Karpas-422 (cell line): ENCODE measurements at regions not wholly inside any gene's neighbourhood (a gene's known extent, or its start where the extent isn't known, plus 50 kb on each side); places are given as distances from the start of the nearest gene placed in this dataset.
A peak's percentile ranks its signal among the peaks of the same experiment; 100 is the strongest.

ENCODE experiments used
- DNase-seq: peaks from one replicate; pipeline ENCODE4 v3.0.0-alpha.2; 2015
- H2AFZ ChIP-seq: fragments of 200-600 bp; sonication (generic); 2 replicates; pipeline ENCODE4 v1.6.1; 2014; ENCODE audit warnings: antibody characterized with exemption, low read length, mixed read lengths
- H3K27ac ChIP-seq: fragments of 200-600 bp; sonication (generic); 2 replicates; pipeline ENCODE4 v1.5.1; 2014; ENCODE audit warnings: mild to moderate bottlenecking, low read length, moderate library complexity
- H3K27me3 ChIP-seq: fragments of 200-600 bp; sonication (generic); 2 replicates; pipeline ENCODE4 v1.6.1; 2014; ENCODE audit warnings: low read length, mixed read lengths
- H3K36me3 ChIP-seq: fragments of 200-600 bp; sonication (generic); 2 replicates; pipeline ENCODE4 v1.6.1; 2014; ENCODE audit warnings: low read length, mixed read lengths; ENCODE audit not compliant: insufficient read depth
- H3K4me1 ChIP-seq: fragments of 200-600 bp; sonication (generic); 2 replicates; pipeline ENCODE4 v1.6.1; 2014; ENCODE audit warnings: mild to moderate bottlenecking, low read length, mixed read lengths
- H3K4me2 ChIP-seq: fragments of 200-600 bp; sonication (generic); 2 replicates; pipeline ENCODE4 v1.6.1; 2014; ENCODE audit warnings: low read length, low read depth, mild to moderate bottlenecking; ENCODE audit not compliant: poor library complexity, severe bottlenecking
- H3K4me3 ChIP-seq: fragments of 200-600 bp; sonication (generic); 2 replicates; pipeline ENCODE4 v1.5.1; 2014; ENCODE audit warnings: mild to moderate bottlenecking, antibody characterized with exemption, low read length, mixed read lengths
- H3K79me2 ChIP-seq: fragments of 200-600 bp; sonication (generic); 2 replicates; pipeline ENCODE4 v1.6.1; 2014; ENCODE audit warnings: mild to moderate bottlenecking, low read length, mixed read lengths
- H3K9ac ChIP-seq: fragments of 200-600 bp; sonication (generic); 2 replicates; pipeline ENCODE4 v1.6.0; 2014; ENCODE audit warnings: low read length
- H3K9me2 ChIP-seq: fragments of 200-600 bp; sonication (generic), shearing (Covaris generic); replicated peaks from 2 replicates; pipeline ENCODE4 v1.6.0; 2014; ENCODE audit warnings: mild to moderate bottlenecking, low read length, moderate library complexity; ENCODE audit not compliant: insufficient read depth
- H3K9me3 ChIP-seq: fragments of 300-700, 200-600 bp; sonication (generic); 2 replicates; pipeline ENCODE4 v1.6.1; 2014; ENCODE audit warnings: low read length, mixed read lengths
- H4K20me1 ChIP-seq: fragments of 200-600 bp; sonication (generic); 2 replicates; pipeline ENCODE4 v1.6.1; 2014; ENCODE audit warnings: mild to moderate bottlenecking, antibody characterized with exemption, low read length, low read depth; ENCODE audit not compliant: insufficient read depth

- no peaks in the 10 kb centered on the region for H4K20me1 ChIP-seq
- no peak for DNase-seq
- no peaks in the 10 kb centered on the region for H3K9me2 ChIP-seq
- H3K36me3 ChIP-seq: no peaks in the 10 kb centered on the region
- H3K4me3 ChIP-seq: no peak overlapping the region
- no peak overlapping the region for H2AFZ ChIP-seq
- no peaks in the 10 kb centered on the region for H3K9me3 ChIP-seq
- no peaks in the 10 kb centered on the region for H3K27me3 ChIP-seq
- peaks cover 6% of the 10 kb centered on the region for H3K4me1 ChIP-seq
- H3K79me2 ChIP-seq: no peaks in the 10 kb centered on the region
- H3K4me2 ChIP-seq: no peak overlapping the region
- H3K9ac ChIP-seq: no peak overlapping the region
- no peak overlapping the region for H3K27ac ChIP-seq
These were observed 113.4 kb downstream of the MRM1 start for GRCh38 chr17:36714789-36715188.

DNA sequence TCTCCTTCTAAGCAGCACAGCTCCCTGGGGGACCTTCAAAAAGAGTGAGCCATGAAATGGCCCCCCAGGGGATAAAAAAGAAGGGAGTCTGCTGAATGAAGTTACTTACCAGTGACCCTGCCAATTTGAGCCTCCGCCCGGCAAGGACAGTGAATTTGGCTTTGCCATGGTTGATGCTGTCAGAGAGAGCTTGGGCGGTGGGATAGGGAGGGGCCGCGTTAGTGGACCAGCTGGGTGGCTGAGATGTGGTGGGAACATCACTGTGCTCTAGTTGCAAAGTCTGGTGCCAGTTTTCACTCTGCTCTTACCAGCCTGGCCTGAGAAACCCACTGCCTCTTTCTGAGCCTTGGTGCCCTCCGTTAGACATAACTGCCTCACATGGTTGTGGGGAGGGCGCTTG lies 114.6 kb downstream of the MRM1 start:
- H3K9me2 ChIP-seq: no peaks in the 10 kb centered on the region
- no peak overlapping the region for H3K4me2 ChIP-seq
- H3K27me3 ChIP-seq: no peaks in the 10 kb centered on the region
- peaks cover 6% of the 10 kb centered on the region for H3K4me1 ChIP-seq
- no peak overlapping the region for H3K27ac ChIP-seq
- no peaks in the 10 kb centered on the region for H3K79me2 ChIP-seq
- H3K9me3 ChIP-seq: no peaks in the 10 kb centered on the region
- H3K36me3 ChIP-seq: no peaks in the 10 kb centered on the region
- DNase-seq: no peak
- no peak overlapping the region for H2AFZ ChIP-seq
- H3K4me3 ChIP-seq: no peak overlapping the region
- no peak overlapping the region for H3K9ac ChIP-seq
- H4K20me1 ChIP-seq: no peaks in the 10 kb centered on the region

DNA sequence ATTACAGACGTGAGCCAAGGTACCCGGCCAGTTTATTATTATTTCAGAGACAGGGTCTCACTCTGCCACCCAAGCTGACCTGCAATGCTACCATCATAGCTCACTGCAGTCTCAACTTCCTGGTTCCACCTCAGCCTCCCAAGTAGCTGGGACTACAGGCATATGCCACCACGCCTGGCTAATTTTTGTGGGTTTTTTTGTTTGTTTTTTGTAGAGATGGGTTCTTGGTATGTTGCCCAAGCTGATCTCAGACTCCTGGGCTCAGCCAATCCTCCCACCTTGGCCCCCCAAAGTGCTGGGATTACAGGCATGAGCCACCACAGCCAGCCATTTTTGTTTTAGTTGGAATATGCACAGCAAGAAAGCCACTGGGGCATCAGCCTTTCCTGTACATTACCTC lies 115.7 kb downstream of the MRM1 start:
- no peaks in the 10 kb centered on the region for H3K9me2 ChIP-seq
- no peak for DNase-seq
- H4K20me1 ChIP-seq: no peaks in the 10 kb centered on the region
- no peaks in the 10 kb centered on the region for H3K9me3 ChIP-seq
- H3K4me1 ChIP-seq: peaks cover 14% of the 10 kb centered on the region
- H2AFZ ChIP-seq: no peak overlapping the region
- H3K36me3 ChIP-seq: no peaks in the 10 kb centered on the region
- no peaks in the 10 kb centered on the region for H3K27me3 ChIP-seq
- H3K9ac ChIP-seq: no peak overlapping the region
- H3K4me3 ChIP-seq: no peak overlapping the region
- no peak overlapping the region for H3K27ac ChIP-seq
- no peak overlapping the region for H3K4me2 ChIP-seq
- no peaks in the 10 kb centered on the region for H3K79me2 ChIP-seq

- no peak for DNase-seq
- H3K27me3 ChIP-seq: no peaks in the 10 kb centered on the region
- H3K27ac ChIP-seq: no peak overlapping the region
- H3K9me2 ChIP-seq: no peaks in the 10 kb centered on the region
- H3K9ac ChIP-seq: no peak overlapping the region
- H3K4me2 ChIP-seq: no peak overlapping the region
- no peaks in the 10 kb centered on the region for H3K36me3 ChIP-seq
- H2AFZ ChIP-seq: no peak overlapping the region
- no peak overlapping the region for H3K4me3 ChIP-seq
- no peaks in the 10 kb centered on the region for H4K20me1 ChIP-seq
- no peaks in the 10 kb centered on the region for H3K79me2 ChIP-seq
- H3K9me3 ChIP-seq: no peaks in the 10 kb centered on the region
- H3K4me1 ChIP-seq: peaks cover 30% of the 10 kb centered on the region
These were observed 118.7 kb downstream of the MRM1 start for GRCh38 chr17:36720131-36720530.

GRCh38 chr17:36721560-36722120 lies 120.3 kb downstream of the MRM1 start:
- Histone ChIP-seq H2AFZ (peak overlapping the region; percentile 98), H3K9ac (peak overlapping the region; percentile 75), H4K20me1 (no peaks in the 10 kb centered on the region), H3K79me2 (no peaks in the 10 kb centered on the region), H3K36me3 (no peaks in the 10 kb centered on the region), H3K4me3 (peak overlapping the region; percentile 65), H3K27ac (no peak overlapping the region), H3K9me2 (no peaks in the 10 kb centered on the region), H3K4me1 (peaks cover 30% of the 10 kb centered on the region), H3K27me3 (no peaks in the 10 kb centered on the region), H3K9me3 (no peaks in the 10 kb centered on the region), H3K4me2 (peak overlapping the region; percentile 67)
- no peak for DNase-seq

DNA sequence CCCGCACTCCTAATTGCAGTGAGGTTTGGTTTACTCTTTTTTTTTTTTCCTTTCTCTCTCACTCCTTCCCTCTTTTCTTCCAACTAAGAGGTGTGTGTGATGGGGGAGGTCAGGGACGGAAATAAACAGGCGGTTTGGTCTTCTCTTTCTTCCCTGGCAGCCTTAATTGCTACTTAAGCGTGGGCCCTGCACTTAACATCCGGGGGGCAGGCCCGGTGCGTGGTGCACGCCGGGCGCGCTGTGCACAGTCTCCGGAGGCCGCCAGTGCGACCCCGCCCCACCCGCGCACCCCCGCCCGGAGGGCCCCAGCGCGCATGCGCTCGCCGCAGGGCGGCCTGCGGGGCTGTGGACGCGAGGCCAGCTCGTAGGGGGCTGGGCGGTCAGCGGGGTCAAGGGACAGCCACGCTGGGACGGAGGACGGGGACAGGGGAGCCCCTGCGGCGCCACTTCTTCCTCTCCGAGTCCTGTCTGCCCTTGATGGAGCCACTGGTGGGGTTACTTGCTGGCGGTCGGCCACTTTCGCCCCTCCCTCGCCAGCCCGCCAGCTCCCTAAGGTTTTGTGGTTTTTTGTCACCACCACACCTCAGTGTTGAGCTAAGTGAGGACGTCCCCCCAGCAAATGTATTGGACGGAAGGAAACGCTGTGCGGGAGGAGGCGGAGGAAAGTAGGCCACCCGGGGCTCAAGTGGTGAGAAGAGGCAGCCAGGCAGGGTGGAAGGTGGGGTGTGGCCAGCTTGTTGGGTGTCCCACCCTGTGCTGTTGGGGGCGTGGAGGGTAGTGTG lies 120.9 kb downstream of the MRM1 start:
- Histone ChIP-seq H3K4me2 (peak overlapping the region; percentile 67), H3K36me3 (no peaks in the 10 kb centered on the region), H3K27me3 (no peaks in the 10 kb centered on the region), H3K4me3 (peak overlapping the region; percentile 65), H3K9ac (peak overlapping the region; percentile 75), H3K79me2 (no peaks in the 10 kb centered on the region), H3K27ac (no peak overlapping the region), H3K4me1 (peaks cover 30% of the 10 kb centered on the region), H4K20me1 (no peaks in the 10 kb centered on the region), H2AFZ (peak overlapping the region; percentile 98), H3K9me2 (no peaks in the 10 kb centered on the region), H3K9me3 (no peaks in the 10 kb centered on the region)
- DNase-seq: peak; percentile 89

DNA sequence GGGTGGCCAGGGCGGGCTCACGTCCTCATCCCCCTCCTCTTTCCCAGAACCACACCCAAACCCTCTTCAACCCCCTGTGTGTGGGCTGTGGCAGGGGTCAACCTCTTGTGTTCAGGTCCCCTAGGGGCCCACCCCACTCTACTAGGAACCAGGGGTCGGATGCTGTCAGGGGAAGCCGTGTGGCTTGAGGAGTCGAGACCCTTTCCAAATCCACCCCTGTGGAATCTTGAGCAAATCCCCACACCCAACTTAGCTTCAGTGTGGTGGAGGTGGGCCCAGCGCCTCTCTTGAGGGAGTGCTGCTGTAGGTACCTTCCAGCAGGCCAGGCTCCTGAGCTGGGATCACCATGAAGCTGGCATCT lies 121.5 kb downstream of the MRM1 start:
- Histone ChIP-seq H3K36me3 (no peaks in the 10 kb centered on the region), H3K4me1 (peaks cover 30% of the 10 kb centered on the region)

DNA sequence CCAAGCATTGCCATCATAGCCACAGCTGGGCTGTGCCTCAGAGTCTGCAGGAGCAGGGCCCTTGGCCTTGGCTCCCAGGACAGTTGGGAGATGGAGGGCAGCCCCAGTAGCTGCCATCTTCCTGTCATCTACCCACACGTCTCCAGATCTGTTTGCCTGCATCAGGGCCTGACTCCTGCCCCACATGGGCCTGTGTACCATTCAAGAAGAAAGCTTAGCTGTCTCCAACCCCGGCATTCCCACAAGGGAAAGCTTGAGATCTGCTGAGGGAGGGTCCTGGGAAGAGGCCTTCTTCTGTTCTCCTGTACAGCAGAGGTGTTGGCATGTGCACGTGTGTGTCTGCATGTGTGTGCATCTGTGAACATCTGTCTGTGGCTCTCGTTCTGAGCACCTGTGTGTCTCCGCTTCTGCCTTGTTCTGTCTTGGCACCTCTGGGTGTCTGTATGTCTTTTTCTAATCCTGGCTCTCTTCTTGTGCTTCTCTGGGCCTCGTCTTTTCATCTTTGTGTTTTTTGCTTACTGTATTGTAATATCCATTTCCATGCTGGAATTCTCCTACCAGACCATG lies 122.2 kb downstream of the MRM1 start:
- H2AFZ ChIP-seq: no peak overlapping the region
- H3K27ac ChIP-seq: no peak overlapping the region
- no peak for DNase-seq
- no peak overlapping the region for H3K9ac ChIP-seq
- no peaks in the 10 kb centered on the region for H3K36me3 ChIP-seq
- H3K9me2 ChIP-seq: no peaks in the 10 kb centered on the region
- no peaks in the 10 kb centered on the region for H3K27me3 ChIP-seq
- no peaks in the 10 kb centered on the region for H3K9me3 ChIP-seq
- no peaks in the 10 kb centered on the region for H4K20me1 ChIP-seq
- no peak overlapping the region for H3K4me2 ChIP-seq
- H3K79me2 ChIP-seq: no peaks in the 10 kb centered on the region
- no peak overlapping the region for H3K4me3 ChIP-seq
- H3K4me1 ChIP-seq: peaks cover 30% of the 10 kb centered on the region

More for the DNA sequence above, 121.5 kb downstream of the MRM1 start:
- Histone ChIP-seq H4K20me1 (no peaks in the 10 kb centered on the region), H3K9ac (peak overlapping the region; percentile 75), H3K4me2 (peak overlapping the region; percentile 67), H2AFZ (peak overlapping the region; percentile 98; the same call in 1 of the 2 replicates), H3K9me3 (no peaks in the 10 kb centered on the region), H3K9me2 (no peaks in the 10 kb centered on the region), H3K79me2 (no peaks in the 10 kb centered on the region), H3K4me3 (peak overlapping the region; percentile 65; the same call in 1 of the 2 replicates), H3K27me3 (no peaks in the 10 kb centered on the region), H3K27ac (no peak overlapping the region)
- DNase-seq: no peak
